GM04504 (cell line): ENCODE measurements at regions not wholly inside any gene's neighbourhood (a gene's known extent, or its start where the extent isn't known, plus 50 kb on each side); places are given as distances from the start of the nearest gene placed in this dataset.
"Not testable (repeated sequence)": the region's sequence is repeated elsewhere in the genome, so short reads cannot be mapped to it uniquely, and the experiment has no call there.

Source experiments
- DNase-seq: peaks from one replicate; pipeline ENCODE4 v3.0.0-alpha.2; 2012; ENCODE audit warnings: low read depth

- DNase-seq: no peak
Measured at GRCh38 chr5:152527358-152528052, 122.4 kb upstream of the NMUR2 start.

- no peak for DNase-seq
Measured at GRCh38 chr5:152529440-152529839, 124.4 kb upstream of the NMUR2 start.

DNA sequence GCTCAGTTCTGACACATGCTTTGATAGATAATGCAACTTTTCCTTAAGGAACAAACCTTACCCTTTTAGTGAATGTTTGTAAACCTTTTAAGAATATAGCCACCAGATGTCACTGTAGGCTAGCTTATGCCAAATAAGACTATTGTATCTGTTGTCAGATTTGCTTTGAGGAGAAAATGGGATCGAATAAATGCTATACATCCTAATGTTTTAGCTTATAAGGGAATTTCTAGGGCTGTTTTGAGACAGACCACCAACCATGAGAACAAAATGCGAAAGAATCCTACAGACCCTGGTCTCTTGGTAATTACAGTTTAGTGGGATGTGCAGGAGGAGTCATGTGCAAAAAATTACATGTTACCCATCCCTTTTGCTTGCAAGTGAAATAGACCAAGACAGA, 127.6 kb upstream of the NMUR2 start:
- DNase-seq: peak; percentile 24

DNA sequence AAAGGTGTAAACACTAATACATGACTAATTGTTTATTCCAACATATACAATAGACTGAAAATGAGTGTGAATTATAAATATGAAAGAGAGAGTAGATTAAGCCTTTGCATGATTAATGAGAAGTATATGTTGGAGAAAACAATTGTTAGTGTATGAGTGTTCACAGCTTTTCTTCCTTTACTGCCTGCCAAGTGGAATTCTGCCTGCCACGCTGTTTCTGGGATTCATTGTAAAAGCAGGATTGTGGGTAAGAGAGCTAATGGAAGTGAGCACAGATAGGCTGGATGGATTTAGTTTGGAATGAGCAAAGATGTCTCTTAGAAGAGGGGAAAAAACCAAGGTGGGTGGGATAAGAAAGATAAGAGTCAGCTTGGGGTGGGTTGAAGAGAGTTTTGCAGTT, 129.6 kb upstream of the NMUR2 start:
- DNase-seq: no peak

- no peak for DNase-seq
Measured at GRCh38 chr5:152542741-152543140, 137.7 kb upstream of the NMUR2 start.

- DNase-seq: no peak
Measured at GRCh38 chr5:152546493-152546892, 141.4 kb upstream of the NMUR2 start.

DNA sequence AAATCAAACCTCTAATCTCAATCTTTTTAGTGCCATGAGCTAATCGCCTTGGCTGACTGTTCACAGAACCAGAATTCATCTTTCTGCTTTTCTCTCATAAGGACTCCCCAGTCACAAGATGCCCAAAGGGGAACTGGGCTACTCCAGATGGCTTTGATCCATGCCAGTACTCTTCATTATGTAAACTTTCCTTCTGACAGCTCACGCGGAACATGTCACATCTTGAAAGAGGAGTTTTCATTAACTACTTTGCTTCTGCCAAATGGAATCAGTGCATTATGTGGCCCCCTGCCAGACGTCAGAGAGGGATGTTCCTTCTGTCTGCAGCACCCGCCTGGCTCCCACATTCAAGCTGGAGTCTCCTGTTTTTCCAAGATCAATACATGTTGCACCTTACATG, 142.1 kb upstream of the NMUR2 start:
- DNase-seq: no peak

DNA sequence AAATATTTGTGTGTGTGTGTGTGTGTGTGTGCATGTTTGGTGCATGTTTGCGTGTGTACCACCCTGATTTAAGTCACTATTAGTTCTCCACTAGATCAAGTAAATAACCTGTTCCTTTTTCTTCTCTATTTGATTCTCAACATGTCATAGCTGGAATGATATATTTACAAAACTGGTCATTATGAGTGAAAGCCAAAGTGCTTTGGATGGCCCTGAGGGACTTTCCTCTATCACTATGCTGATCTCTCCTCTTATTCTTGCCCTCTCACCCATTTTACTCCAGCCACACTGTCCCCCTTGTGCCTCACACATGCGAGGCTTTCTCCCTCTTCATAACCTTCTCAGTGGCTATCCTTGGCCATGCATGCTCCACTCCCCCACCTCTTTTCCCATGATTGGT, 144.6 kb upstream of the NMUR2 start:
- DNase-seq: no peak

- DNase-seq: no peak
Measured at GRCh38 chr5:152551061-152551460, 146.0 kb upstream of the NMUR2 start.

DNA sequence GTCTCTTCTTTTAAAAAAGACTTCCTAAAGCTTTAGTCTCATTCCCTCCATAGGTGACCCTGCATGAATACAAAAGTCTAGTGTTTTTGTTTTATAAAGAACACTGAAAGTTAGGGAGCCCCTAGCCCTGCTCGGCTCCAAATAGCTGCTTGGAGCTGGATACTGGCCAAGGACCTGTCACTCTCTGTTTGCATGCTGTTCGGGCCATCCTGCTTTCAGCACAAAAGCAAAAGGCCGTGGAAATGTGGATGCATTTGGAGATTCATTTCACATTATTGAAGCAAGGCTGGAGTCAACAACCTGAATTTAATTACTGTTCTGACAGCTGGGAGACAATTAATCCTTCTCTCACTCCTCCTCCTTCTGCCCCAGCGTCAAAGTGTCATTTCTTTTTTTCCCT, 151.7 kb upstream of the NMUR2 start:
- DNase-seq: no peak

DNA sequence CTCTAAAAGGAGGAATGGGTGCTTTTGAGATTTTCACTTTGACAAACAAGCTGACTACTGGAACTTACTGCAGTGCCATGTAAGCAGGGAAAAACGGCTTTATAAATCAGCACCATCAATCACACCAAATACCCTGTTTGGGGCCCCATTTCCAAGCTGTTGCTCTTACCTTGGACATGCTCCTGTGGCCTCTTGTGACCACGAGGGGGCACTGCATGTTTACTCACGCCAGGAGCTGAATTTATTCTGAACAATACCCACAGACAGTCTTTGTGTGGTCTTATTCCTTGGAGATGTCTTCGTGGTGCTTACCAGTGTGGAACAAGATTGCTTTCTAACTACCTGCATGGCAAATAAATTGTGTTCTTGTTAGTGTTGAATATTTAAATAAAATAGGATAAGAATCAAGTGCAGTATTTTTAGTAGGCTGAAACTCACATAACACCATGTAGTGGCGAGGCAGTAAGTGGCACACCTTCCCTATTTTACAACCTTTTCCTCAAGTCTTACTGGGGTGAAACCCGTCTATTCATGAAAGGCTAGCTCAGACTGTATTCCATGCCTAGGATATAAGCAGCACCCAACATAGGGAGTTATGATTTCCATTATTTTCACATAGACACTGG, 155.5 kb upstream of the NMUR2 start:
- peak; percentile 10 for DNase-seq

DNA sequence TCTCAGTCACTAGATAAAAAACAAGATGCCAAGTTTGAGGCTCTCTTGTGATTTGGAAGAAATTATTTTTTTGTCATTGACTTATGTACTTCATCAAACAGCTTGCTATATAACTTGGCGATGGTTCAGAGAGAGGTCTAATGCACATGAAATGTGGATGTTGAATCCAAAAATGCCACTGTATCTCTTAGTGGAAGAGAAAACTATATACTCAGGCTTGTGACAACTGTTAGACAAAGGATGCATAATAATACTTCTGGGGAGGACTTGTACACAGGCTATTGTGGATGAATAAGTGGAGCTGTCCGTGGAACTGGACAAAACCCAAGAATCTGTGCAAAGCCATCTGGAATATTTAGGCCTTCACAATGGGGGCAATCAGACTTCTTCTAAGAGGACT, 162.9 kb upstream of the NMUR2 start:
- no peak for DNase-seq

- no peak for DNase-seq
Measured at GRCh38 chr5:152572812-152573211, 167.7 kb upstream of the NMUR2 start.

DNA sequence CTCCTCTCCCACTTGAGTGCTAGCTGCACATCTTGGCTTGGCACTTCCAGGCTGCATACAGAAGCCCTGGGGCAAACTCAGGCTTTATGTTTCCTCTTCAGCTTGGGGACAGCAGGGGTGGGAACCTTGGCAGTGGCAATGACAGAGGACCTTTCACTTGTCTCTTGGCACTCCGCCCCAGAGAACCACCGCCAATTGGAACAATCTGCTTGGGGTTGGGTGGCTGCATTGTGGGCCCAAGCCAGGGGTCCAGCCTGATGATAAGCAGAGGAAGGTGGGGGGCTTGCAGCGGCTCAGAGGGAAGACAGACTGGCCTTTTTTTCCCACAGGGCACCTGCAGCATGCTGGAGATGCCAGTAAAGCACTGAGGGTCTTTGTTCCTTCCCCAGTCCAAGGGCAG, 179.0 kb upstream of the NMUR2 start:
- no peak for DNase-seq

DNA sequence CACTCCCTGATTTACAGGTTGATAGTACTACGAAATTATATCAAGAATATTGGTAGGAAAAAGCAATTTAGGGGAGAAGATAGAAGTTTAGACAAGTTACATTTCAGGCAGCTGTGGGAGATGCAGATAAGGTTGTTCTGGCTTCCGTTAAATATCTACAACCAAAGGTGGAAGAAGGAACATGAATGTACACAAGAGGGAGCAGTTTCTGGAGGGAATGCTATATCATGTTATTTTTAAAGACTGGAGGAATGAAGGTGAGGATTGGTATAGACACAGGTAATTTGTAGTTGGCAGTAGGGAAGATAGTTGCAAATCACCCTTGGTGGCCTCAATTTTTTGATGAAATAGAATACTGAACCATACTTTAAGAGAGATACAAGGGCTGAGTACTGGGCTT, 187.3 kb upstream of the NMUR2 start:
- DNase-seq: no peak

DNA sequence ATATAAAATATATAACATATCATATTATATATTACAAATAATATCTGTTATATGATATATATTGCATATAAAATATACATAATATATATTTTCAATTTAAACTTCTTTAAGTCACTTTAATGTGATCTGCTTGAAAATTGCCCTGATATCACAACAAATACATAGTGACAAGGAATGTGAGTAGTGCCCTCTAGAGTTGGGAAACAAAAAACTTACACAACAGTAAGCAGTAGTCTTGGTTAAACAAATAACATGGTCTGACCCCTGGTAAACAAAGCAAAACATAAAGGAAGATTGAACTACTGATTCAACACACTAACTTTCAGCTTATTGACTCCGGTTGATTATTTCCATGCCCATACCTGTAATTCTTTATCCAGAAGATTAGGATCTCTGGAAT, 188.3 kb upstream of the NMUR2 start:
- DNase-seq: no peak

DNA sequence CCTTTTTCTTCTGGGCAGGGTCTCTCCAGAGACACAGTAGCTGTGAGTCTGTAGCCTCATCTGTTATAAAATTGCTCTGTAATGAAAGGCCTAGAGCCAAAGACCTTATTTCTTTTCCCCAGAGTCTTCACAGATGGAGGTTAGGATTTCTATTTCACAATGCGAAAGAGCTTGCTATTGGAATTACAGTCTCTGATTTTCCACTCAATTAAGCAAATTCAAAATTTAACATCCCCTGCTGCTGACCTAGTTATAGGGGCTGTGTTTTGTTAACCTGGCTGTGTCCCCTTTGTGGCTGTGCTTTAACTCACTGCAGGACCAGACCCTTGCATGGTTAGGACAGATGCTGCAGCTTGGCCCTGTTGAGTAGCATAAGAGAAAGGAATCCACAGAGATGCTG, 190.3 kb upstream of the NMUR2 start:
- no peak for DNase-seq

GRCh38 chr5:152599096-152599495, 194.0 kb upstream of the NMUR2 start:
- DNase-seq: no peak

DNA sequence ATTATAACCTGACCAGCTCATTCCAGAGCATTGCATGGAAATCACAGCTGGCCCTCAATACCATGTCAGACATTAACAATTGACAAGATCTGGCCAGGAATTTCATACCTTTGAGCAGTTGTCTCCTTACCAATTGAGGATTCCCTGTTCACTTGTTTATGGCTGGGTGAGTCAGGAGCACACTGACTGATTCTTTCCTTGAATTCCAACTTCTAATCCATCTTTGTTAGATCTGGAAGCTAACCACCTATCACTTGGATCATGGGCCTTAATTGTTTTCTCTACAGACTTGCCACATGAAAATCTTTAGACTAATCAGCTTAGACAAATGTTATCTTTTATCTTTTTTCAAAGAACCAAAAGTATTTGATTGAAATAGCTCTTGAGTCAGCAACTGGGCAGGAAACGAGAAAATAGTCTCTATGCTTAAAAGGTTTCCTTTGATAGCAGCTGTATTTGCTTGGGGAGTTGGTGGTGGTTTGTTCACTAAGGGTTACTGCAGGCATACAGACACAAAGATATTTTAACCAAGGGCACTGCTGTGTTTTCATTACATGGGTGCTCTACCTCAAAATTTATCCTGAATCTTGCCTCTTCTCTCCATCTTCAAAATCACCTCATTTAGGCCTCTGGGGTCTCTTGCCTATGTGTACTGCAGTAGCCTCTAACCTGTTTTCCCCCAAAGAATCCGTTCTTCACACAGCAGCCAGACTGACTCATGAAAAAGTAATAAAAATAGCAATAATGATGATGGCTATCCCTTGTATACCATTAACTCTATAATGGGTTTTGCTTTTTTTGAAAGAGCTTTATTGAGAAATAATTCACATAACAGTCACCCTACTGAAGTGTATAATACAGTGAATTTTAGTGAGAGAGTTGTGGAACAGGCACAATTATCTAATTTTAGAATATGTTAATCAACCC, 197.0 kb upstream of the NMUR2 start:
- no peak for DNase-seq

DNA sequence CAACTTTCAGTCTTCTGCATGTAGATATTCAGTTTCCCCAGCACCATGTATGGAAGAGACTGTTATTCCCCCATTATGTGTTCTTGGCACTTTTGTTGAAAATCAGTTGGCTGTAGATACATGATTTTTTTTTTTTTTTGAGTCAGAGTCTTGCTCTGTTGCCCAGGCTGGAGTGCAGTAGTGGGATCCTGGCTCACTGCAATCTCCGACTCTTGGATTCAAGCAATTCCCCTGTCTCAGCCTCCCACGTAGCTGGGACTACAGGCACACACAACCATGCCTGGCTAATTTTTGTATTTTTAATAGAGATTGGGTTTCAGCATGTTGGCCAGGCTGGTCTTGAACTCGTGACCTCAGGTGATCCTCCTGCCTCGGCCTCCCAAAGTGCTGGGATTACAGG, 201.0 kb upstream of the NMUR2 start:
- DNase-seq: not testable (repeated sequence)

GRCh38 chr5:152606776-152607364, 201.8 kb upstream of the NMUR2 start:
- DNase-seq: no peak

DNA sequence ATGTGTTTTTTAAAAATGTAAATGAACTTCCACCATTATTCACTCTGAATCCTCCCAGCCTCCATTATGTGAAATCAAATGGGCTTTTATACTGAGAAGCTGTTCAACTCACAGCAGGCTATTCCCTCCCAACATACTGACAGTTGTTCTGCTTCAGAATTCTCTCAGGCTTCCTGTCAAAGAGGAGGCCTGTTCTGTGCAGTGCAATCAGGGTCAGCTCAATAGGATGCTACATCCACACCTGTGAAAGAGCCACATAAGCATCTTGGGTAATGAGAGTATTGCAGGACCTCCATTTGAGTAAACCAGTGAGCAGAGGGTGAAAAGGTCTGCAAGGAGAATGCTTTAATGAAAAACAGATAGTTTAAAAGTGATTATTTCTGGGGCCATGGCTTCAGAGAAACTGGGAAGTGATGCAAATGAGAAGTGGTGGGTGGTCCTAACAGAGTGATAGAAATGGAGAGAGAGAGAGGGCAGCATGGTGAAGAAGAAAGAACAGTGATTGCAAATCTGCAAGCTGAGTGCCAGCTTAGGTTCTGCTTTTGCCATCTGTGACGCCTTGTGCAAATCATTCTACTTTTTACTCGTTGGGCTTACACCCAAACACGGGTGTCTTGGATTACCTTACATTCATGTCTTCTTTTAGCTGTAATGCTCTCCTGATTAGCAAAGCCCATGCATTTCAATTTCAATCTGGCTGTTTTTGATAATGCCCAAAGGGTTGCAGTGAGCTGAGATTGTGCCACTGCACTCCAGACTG, 202.5 kb upstream of the NMUR2 start:
- no peak for DNase-seq
